ENCODE measurements at regions not wholly inside any gene's neighbourhood (a gene's known extent, or its start where the extent isn't known, plus 50 kb on each side); places are given as distances from the start of the nearest gene placed in this dataset.

- TF ChIP-seq EZH2 (IDR thresholded peaks at IDR 0.05; ENCODE audit: insufficient read depth, poor library complexity, severe bottlenecking) (no peak), EZH2phosphoT487 (IDR thresholded peaks at IDR 0.05; ENCODE audit: insufficient read depth, low read depth) (no peak)
These were observed 1953.4 kb upstream of the LRRTM1 start for GRCh38 chr2:82257796-82258555.

Measured in GM23248 (cell line).